ENCODE measurements at regions not wholly inside any gene's neighbourhood (a gene's known extent, or its start where the extent isn't known, plus 50 kb on each side); places are given as distances from the start of the nearest gene placed in this dataset.
"Not testable (repeated sequence)": the region's sequence is repeated elsewhere in the genome, so short reads cannot be mapped to it uniquely, and the experiment has no call there.

GRCh38 chr10:21463436-21463835 is 62.0 kb downstream of the SKIDA1 start:
- DNase-seq = no peak

GRCh38 chr10:21458126-21458871 is 67.2 kb downstream of the SKIDA1 start:
- DNase-seq = no peak

DNA sequence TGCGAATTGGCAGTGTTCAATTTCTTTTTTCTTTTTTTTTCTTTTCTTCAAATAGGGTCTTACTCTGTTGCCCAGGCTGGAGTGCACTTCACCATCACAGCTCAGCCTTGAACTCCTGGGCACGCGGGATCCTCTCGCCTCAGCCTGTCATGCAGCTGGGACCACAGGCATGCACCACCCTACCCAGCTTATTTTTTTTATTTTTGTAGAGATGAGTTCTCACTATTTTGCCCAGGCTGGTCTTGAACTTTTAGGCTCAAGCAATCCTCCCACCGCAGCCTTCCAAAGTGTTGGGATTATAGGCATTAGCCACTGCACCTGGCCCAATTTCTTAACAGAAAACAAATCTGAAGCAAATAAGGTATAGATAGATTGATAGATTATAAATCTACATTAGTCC is 69.3 kb downstream of the SKIDA1 start:
- no peak for DNase-seq

GRCh38 chr10:21452203-21452602 is 73.3 kb downstream of the SKIDA1 start:
- no peak for DNase-seq

DNA sequence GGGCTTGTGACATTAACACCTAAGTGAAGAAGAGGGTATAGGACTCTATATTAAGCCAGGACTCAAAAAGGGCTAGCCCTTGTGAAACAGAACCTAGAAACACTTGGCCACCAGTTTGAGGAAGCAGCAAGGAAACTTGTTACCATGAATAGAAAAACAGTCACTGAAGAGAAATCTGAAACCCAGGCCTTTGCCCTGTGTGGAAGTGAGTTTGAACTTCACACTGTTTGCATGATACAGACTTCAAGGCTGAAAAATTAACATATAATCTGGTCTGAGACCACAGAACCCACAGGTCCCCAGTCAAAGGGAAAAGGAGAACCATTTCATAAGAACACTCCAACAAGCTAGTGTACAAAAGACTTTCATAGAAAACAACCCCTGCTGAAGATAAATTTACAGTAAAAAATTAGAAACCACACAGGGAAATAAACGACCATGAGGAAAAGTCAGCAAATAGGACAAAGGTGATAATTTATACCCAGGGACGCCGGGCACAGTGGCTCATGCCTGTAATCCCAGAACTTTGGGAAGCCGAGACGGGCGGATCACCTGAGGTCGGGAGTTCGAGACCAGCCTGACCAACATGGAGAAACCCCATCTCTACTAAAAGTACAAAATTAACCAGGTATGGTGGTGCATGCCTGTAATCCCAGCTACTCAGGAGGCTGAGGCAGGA is 76.1 kb downstream of the SKIDA1 start:
- no peak for DNase-seq

DNA sequence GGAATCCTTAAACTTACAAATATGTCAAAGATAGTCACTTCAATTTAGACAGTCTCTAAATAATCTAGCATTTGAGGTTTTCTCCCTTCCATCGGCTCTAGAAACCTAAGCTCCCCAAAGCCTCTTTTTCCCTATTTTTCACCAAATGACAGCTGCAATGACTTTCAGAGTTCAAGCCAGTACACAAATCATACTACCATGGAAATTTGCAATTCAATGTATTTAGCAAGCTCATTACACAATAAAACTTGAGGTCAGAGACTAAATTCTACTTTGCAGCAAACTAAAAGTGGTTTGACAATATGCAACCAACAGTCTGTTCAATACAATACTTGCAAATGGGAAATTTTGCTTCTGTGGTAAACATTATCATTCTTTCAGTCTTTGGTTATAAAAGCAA is 80.3 kb downstream of the SKIDA1 start:
- no peak for DNase-seq

- DNase-seq = no peak
These were observed 83.9 kb downstream of the SKIDA1 start for GRCh38 chr10:21441625-21442024.

DNA sequence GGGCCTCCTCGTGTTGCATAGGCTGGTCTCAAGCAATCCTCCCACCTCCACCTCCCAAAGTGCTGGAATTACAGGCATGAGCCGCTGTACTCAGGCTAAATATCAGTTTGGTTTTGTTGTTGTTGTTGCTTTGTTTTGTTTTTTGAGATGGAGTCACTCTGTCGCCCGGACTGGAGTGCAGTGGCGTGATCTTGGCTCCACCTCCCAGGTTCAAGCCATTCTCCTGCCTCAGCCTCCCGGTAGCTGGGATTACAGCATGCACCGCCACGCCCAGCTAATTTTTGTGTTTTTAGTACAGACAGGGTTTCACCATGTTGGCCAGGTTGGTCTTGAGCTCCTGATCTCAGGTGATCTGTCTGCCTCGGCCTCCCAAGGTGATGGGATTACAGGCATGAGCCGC is 86.6 kb downstream of the SKIDA1 start:
- DNase-seq = not testable (repeated sequence)

- no peak for DNase-seq
These were observed 87.6 kb downstream of the SKIDA1 start for GRCh38 chr10:21437770-21438382.

DNA sequence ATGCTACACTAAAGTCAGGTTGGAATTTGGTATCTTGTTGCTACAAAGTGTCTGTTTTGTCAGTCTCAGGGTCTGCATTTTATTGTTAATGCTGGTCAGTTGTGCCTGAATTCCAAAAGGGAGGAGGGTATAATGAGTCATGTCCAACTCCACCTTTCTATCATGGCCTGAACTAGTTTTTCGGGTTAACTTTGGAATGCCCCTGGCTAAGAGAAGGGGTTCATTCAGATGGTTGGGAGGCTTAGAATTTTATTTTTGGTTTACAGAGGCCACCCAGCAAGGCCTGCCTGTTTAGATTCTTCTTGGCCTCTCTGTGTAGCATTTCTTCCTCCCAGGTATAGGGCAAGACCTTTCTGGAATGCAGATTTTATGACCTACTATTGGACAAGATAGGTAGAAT is 93.2 kb downstream of the SKIDA1 start:
- no peak for DNase-seq

DNA sequence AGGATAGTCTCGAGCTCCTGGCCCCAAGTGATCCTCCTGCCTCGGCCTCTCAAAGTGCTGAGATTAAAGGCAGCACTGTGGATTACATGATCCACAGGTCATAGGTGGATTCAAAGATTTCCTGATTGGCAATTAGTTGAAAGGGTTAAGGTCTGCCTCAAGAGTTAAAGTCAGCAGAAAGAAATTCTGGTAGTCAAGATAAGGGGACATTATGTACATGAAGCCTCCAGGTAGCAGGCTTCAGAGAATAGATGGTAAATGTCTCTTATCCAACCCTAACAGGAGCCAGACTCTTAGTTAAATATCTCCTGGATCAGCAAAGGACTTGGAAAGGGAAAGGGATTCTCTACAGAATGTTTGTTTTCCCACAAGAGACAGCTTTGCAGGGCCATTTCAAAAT is 93.7 kb downstream of the SKIDA1 start:
- no peak for DNase-seq

- DNase-seq = no peak
These were observed 97.5 kb downstream of the SKIDA1 start for GRCh38 chr10:21427804-21428481.

GRCh38 chr10:21424459-21424861 is 101.0 kb downstream of the SKIDA1 start:
- no peak for DNase-seq

GRCh38 chr10:21423850-21424249 is 101.6 kb downstream of the SKIDA1 start:
- DNase-seq = no peak

DNA sequence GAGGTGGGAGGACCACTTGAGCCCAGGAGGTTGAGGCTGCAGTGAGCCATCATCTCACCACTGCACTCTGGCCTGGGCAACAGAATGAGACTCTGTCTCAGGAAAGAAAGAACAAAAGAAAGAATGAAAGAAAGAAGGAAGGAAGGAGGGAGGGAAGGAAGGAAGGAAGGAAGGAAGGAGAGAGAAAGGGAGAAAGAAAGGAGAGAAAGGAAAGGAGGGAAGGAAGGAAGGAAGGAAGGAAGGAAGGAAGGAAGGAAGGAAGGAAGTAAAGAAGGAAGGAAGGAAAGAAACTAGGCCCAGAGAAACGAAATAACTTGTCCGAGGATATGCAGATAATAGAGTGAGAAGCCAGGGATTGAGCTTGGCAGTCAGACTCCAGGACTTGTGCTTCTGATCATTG is 102.1 kb downstream of the SKIDA1 start:
- DNase-seq = no peak

- no peak for DNase-seq
These were observed 103.7 kb downstream of the SKIDA1 start for GRCh38 chr10:21421794-21422193.

DNA sequence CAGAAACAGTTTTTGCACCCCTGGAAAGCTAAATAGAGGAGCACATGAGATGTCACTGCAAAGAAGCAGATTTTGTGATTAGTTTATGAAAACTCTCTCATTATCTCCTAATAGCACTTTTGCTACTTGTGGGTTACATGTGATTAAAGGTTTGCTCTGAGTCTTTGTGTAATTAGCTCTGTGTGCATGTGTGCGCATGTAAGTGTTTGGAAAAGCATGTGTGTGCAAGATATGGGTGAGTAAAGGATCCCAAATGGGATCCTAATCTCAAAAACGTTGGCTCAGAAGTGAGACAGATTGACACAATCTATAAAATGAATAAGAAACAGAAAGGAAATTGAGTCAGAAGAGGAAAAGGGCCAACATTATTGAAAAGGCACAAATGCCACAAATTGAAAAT is 104.5 kb downstream of the SKIDA1 start:
- no peak for DNase-seq

DNA sequence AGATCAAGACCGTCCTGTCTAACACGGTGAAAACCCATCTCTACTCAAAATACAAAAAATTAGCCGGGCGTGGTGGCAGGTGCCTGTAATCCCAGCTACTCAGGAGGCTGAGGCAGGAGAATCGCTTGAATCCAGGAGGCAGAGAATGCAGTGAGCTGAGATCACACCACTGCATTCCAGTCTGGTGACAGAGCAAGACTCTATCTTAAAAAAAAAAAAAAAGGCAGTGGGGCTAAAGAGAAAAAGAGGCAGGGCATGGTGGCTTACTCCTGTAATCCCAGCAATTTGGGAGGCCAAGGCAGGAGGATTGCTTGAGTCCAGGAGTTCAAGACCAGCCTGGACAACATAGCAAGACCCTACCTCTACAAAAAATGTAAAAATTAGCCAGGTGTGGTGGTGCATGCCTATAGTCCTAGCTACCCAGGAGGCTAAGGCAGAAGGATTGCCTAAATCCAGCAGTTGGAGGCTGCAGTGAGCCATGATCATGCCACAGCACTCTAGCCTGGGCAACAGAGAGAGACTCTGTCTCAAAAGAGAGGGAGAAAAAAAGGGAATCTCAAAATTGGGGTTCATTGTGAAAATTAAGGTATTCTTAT is 106.4 kb downstream of the SKIDA1 start:
- not testable (repeated sequence) for DNase-seq

- DNase-seq = no peak
These were observed 108.2 kb downstream of the SKIDA1 start for GRCh38 chr10:21417172-21417712.

DNA sequence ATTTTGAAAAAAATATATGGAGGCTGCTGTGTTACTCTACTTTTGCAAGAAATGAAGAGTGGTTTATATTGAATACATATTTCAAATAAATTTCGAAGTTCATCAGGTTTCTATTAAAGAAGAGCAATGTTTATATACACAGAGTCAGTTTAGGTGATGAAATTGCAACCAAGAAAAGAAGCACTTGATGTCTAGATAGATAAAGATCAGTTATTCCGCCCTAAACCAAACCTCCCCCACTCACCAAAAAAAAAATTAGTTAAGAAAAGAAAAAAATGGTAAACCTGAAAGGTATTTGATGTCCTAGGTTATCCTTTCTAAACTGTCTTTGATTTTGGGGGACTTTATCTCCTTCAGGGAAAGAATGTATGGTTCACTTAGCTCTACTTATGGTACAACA is 111.8 kb downstream of the SKIDA1 start:
- DNase-seq = no peak

DNA sequence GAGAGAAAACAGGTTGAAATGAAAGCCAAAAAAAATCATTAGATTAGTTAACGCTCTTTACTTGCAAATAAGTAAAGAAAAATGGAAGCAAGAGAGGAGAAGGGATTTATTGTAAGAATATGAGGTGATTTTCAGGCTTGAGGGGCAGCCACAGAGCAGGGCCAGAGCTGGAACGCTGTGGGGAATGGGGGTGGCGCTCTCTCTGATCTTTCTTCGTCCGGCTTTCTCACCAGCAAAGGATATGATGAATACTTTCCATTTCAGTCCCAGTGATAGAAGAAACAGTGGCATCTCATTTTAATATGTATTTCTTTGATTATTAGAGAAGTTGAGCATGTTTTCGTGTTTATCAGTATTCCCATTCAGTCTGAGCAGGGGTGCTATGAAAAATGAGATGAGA is 112.2 kb downstream of the SKIDA1 start:
- no peak for DNase-seq

DNA sequence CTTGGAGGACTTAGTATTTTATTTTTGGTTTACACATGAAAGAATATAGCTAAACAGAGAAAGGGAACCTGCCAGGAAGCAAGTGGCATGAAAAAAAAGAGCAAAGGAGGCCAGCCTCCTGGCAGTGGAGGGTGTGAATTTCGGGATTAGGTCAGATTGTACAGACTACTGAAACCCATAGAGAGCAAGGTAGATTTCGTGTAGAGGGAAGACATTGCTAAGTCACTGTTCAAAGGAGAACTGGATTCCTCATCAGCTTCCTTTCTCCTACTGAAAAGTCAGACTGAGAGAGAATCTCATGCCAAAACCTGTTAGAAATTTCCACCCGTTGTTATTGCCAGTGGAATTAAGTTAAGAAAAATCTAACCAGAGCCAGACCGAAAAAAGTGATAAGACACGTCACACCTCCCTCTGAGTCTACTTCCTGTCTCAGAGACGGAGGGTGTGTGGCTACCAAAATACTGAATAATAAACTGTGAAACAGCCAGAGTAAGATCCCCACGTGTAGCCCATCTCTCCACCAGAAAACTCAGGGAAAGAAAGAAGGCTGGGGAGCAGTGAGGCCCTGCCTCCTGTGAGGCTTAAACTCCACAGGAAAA is 118.8 kb downstream of the SKIDA1 start:
- peak; percentile 27 for DNase-seq

DNA sequence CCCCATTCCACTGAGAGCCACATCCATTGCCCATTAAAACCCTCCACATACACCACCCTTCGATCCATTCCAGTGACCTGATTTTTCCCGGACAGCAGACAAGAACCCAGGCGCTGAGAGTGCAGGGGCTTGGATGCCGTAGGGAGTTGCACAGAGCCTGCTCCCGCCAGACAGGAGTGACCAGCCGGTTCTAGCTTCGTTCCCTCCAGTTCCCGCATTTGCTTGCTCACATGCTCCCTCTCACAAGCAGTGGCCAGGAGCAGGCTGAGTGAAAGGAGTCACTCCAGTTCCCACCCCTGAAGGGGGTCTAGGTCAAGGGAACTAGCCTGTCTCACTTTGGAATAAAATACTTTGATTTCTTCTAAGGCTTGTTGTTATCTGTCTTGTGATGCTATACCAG is 119.5 kb downstream of the SKIDA1 start:
- no peak for DNase-seq
